Suppressor macrophage (primary cell): ENCODE measurements at regions not wholly inside any gene's neighbourhood (a gene's known extent, or its start where the extent isn't known, plus 50 kb on each side); places are given as distances from the start of the nearest gene placed in this dataset.

ENCODE experiments used
- DNase-seq, 4 experiments: peaks; one replicate each; pipeline ENCODE4 v3.0.0-alpha.2; 2020 to 2022

DNA sequence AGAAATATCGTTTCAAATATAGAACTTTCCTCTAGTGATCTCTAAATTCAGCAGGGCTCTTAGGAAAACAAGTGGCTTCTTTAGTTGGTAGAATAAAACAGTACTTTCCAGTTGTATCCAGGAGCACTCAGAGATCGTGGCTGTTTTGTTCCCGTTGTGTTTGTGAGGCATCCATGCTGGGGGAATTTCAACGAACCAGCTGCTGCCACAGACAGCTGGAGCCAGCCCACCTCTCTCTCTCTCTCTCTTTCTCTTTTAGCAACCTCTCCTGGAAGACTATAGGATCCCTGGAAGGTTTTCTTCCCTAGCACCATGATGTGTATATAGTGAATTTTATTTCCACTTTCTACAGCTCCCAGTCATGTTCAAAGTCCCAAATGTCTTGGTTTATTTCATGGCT, 1116.0 kb upstream of the SEMA6A start:
- DNase-seq: no peak

DNA sequence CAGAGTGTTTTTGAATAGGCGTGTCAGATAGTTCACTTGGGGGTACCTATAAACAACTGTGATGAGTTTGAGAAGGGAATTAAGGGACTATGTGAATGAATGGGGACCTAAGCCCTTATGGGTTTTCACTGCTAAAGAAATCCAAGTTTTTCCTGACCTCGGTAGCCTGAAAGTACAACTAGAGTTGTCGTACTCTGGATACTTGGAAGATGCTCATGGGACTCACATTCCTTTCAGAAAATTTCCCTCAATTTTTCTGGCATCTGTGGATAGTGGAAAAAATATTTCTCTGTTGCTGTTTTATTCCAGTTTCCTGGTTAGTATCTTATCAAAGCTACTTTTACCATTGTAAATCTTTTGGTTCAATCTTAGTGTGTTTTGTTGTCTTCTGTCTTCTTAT, 1112.3 kb upstream of the SEMA6A start:
- DNase-seq: no peak

DNA sequence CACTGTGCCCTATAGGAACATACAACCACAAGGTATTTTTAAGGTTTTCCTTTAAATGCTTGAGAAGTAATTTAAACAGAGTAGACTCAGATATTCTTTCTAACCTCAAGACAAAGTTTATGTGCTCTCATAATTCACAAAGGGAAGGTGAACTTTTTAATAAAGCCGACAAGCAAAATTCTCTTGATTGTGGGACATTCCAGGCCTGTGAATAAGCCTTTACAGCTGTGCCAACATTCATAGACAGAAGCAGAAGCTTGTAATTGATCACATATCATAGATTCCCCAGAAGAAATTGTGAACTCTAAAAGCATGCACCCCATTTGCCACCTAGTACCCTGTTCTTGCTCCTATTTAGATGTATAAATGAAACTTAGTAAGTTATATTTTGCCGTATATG, 1107.8 kb upstream of the SEMA6A start:
- no peak for DNase-seq

DNA sequence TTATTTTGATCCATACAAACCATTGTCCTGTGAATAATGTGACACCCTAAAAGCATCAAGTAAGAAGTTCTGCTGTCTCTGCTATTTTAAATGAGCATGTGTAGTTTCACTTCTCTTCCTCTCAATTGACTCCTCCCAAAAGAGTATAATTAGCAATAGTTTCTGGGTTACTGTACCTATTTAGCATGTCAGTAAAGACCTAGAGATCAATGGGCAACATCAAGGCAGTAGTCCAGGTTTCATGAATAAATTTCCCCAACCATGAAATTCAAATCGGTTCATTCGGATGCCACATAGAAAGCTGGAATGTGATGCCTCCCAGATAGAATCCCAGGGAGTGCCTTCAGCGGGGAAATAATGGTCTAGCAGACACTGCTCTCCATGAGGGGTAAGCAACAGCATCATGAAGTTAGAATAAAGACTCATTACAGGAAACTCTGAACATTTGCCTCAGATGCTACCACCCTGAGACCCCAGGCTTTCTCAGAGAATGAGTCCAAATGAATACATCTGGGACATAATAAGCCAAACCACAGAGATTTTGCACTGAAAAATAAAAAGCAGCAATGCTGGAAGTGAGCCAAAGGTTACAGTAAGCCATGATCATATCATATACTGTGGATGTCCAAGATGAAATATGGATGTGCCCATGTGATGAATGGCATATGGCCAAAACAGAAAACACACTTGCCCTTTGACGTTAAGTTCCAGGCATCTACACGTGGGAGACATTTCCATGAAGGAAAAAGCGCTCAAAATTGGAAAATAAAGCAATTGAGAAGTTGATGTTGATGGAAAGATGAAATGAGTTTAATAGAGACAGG, 1107.0 kb upstream of the SEMA6A start:
- no peak for DNase-seq

DNA sequence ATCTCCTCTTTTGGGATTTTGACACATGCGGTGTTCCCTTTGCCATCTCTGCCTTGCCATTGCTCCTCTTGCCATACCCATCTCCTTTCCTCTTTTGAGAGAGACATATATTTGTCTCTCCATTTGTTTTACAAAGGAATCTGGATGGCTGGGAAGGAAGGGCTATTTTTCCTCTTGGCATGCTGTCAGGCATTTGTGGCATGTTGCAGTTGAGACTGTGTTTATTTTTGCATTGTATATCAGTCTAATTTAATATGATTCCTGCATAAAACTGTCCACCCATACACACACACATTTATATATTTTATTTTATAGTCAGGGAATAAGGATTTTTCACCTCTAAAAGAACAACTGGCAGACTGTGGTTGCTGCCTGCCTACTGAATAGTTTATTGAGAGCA, 1105.8 kb upstream of the SEMA6A start:
- no peak for DNase-seq

DNA sequence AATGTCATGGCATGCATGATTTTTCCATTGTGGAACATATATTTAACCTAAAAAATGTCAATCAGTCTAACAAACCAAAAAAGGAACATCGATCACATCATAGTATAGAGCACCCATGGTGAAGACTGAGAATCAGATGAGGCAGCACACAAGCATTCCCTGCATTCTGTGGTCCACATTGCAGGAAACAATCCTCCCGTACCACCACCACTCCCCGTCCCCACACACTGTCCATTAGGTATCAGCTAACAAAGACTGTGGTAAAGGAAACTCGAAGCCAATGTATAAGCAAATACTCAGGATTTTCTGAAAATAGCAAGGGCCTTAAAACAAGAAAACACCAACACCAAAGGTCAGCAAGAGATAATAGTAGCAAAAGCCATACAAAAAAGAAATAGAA, 1104.4 kb upstream of the SEMA6A start:
- no peak for DNase-seq

DNA sequence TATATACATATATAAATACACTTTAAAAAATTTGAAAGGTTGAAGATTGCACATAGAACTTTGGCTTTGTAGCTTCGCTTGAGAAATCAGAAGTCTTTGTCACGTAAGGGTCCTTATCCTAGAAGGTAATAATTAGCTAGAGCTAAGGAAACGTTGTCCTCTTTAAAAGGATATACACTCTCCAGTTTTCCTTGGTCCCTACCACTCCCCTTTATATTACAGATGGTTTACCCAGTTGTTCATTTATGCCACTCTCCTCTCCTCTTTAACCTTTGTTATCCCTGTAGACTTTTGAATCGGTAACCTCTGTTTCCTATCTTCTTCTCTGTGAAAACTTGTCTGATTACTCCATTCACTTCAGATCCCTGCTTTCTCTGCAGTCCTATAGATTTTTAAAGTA, 1101.0 kb upstream of the SEMA6A start:
- no peak for DNase-seq

DNA sequence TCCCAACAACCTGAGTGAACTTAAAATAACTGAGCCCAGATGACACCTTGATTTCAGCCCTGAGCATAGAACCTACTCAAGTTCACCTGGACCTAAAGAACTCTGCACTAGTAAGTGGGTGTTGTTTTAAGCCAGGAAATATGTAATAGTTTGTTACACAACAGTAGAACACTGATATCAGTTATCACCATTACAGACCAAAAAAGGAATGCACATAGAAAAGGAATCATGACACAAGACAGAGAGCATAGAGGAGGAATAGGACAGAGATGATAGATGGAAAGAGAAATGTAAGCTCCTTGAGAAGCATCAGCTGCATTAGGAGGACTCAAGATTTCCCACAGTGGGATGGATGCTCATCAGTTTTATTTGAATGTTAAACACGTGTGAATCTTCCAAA, 1096.9 kb upstream of the SEMA6A start:
- no peak for DNase-seq

DNA sequence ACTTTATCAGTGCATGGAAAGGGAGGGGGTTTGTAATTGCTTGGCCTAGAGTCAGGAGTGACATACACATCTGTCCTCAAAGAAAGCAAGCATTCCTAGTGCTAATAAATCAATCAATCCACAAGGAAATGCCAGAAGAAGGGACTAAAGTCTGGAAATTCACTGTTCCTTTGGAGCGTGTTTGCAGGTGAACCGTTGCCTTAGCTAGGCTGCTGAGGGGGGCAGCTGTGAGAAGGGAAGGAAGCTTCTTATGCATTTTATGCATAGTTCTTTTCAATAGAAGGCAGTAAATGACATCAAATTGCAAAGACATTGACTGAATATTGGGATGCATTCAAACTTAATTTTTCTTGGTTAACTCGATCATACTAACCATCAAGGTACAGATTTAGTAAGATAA, 1092.5 kb upstream of the SEMA6A start:
- no peak for DNase-seq

DNA sequence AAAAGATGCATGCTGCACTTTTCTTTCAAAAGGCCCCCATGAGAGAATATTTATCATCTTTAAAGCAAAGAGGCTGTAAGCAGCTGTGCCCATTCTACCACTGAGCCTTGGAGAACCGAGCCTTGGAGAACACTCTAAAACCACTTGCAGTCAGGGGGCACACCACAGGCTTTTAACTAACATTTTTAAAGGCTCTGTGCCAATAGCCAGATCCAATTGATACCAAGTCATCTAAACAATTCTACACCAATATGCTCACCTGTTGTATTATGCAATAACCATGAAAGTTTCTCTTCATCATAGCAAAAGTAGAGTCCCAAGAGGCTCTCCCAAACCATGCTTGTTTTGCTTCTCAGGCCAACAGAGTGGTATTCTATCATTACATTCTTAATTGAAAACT, 1090.5 kb upstream of the SEMA6A start:
- no peak for DNase-seq

DNA sequence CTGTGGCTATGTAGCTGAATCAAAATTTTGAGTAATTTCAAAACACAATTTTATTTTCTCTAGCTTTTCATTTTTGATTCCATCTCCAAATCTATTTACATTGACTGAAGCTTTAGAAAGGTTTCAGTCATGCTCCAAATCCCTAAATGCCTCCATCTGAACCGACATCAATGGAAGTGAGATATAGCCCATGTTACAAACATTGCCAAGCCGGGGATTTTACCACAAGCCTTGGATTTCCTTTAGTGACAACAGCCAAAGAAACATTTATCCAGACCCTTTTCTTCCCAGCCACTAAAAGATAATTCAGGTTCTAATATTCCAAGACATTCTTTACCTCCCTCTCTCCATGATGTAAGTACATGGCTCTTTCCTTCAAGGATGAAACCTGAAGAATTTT, 1087.7 kb upstream of the SEMA6A start:
- DNase-seq: no peak

DNA sequence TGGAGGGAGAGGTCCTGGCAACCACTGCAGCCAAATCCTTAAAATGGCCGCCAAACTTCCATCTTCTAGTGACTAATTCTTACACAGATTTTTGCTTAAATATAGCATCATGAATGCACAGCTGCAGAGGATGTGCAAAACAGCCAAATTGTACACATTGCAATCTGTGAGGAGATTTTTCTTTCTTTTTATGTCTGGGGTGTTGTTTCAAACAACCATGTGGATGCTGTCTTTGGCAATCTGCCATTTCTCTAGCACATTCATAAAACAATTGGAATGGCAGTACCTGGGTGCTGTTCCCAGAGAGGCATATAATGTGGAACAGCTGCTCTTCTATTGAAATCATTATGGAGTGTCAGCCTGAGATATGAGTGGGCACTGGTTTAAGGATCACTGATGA, 1082.9 kb upstream of the SEMA6A start:
- DNase-seq: no peak

DNA sequence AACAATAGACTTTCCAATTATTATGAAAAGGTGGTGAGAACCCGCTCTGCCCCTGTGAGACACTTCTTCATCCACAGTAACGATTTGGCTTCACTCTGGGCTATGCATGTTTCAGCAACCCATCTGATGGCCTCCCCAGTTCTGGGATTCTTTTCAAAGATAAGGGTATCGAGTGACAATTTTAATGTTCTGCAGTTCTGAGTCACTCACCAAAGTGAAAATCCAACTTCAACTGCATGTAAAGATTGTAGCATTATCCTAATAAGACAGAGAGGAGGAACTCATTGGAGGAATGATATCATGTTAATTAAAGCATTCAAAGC, 1078.3 kb upstream of the SEMA6A start:
- no peak for DNase-seq

DNA sequence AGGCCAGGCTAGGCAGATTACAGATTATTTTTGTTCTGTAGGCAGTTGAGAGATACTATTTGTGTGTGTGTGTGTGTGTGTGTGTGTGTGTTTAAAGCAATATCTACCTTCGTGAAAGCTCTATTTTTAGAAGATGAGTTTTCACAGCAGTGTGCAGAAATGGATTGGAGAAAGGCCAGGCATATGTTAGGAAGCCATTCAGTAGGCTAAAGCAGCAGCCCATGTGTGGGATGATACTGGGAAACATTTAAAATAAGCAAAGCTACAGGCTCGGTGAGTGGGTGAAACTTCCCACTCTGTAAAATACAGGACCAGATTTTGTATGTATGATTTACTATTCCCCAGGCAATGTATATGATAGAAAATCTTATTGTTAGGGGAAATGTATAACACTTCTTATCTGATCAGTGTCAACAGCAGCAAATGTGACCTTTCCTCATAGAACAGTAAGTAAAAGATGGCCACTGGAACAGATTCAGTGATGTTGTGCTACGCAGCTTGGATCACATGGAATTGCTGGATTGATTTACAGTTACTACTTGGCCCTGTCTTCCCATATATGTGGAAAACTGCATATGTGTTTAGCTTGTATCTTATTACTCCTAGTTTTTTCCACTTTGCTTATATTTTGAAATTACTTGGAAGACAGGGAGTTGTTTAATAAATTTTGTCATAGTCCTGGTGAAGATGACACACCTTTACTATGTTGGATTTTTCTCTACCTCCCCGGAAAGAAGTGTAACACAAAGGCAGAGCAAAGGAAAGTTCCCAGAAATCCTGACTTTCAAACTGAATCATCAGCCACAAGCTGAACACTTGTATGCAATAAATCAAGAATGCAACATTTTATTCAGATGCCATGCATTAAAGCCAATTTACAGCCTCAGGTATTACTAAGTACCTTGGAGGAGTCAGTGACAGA, 1077.7 kb upstream of the SEMA6A start:
- no peak for DNase-seq

DNA sequence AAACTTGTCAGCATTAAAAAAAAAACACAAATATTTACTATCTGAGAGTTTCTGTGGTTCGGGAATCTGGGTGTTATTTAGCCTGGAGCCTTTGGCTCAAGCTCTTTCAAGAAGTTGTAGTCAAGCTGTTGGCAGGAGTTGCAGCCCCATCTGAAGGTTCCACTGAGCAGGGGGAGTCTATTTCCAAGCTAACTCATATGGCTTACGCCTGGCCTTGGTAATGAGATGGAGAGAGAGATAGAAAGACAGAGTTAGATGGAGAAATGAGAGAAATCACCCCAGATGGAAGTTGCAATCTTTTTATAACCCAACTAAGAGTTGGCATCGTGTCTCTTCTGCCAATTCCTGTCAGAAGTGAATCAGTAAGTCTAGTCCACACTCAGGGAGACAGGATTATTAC, 1075.2 kb upstream of the SEMA6A start:
- DNase-seq: no peak

DNA sequence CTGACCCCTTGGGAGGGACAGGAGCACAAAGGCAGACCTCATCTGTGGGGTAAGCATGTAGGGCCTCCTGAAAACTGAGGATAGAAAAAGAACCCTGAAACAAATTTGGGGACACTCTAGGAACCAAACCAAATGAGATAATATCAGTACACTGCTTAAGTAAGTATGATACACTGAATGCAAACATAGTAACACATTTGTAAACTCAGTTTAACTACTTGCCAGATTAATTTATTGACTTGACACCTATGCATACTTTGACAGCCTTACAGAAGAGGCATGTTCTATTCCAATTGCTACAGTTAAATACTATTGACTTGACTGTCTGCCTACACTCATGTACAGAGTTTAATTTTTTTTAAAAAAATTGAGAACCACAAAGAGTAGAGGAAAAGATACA, 1070.8 kb upstream of the SEMA6A start:
- DNase-seq: no peak

DNA sequence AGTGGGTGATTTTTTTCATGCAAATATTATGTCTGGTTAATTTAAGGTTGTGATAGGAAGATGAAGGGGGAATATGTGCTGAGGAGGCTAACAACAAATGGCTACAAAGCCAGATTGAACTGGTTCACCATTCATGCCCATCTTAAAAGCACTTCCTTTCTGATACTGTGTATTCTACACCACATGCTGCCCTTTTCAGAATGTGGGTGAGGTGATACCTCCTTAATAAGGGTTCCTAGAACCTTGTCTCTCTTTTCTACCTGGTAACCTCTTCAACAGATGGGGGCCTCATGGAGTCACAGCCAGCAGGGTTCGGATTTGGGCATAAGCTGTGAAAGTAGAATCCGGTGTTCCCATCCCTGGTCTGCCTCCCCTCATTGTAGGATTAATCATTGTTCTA, 1064.0 kb upstream of the SEMA6A start:
- DNase-seq: no peak

DNA sequence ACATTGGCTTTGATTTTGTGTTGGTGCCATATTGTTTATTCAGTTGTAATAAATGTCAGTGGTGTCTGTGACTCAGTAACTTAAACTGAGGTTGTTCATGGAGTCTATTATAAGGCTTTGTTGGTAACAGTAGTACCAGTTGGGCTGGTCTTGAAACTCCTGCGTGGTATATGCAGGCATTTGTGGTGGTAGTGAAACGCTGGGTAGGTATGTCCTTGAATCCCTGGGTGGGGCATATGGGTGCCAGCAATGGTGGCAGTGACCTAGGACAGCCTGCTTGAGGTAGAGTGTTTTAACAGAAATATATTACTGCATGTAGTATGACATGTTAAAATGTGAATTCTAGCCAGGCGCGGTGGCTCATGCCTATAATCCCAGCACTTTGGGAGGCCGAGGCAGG, 1058.5 kb upstream of the SEMA6A start:
- no peak for DNase-seq

DNA sequence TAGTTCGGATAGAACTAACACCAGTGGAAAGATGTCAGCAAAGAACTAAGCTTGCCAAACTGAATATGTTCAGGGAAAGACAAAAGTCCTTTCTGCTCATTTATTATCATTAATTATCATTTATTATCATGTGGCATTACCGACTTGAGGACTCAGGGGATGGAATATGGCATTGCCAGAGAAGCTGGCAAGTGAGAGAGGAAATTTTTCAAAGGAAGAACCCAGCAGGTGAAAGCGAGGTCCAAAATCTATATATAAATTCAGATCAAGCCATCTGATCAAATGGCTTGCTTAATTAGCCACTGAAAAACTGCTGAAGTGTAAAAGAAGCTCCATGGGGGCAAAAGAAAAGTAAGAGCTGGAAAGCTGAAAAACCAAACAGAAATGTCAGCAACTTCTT, 1049.6 kb upstream of the SEMA6A start:
- DNase-seq: no peak

DNA sequence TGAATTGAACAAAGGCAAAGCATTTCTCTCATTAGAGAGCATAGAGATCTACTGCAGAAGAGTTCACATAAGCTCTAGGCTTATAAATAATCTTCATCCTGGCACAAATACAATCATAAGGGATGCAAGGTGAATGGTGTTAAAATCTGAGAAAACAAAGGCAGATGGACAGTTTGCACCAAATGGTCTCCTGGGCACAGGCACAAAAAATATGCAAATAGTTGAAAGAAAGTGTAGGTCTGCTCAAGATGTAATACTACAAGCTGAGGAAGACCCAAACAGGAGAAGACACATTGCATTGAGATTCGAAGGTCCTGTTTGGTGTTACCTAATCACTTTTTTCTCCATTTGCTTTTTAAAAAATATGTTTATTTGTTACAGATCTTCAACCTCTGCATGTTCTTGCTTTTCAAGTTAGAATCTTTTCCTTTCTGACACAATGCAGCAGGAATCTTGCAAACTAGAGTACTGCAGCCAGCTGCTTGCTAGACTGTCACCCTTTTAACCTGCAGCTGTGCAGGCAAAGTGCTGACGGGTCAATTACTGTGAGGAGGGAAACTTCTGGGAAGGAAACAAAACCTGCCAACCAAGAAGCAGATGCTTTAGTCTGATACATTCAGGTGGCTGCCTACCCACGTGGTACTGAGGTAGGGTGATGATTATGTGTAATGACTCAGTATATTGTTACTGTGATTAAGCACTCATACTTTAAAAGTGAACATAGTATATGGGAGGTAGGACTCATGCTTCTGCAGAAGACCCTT, 1048.6 kb upstream of the SEMA6A start:
- no peak for DNase-seq

DNA sequence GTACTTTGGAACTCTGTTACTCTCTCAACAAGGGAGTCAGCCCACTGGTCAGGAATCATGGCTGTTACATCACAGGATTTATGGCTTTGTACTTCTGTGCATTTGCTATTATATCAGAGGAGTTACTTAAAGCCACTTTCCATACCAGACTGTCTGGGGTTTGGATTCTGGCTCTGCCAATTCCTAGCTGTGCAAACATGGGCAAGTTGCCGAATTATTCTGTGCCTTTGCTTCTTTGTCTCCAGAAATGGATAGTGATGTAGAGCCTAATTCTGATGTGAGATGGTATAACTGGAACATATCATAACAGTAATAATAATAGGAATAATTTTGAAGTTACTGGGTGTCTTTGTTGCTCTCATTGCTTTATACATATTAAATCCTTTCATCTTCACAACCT, 1047.3 kb upstream of the SEMA6A start:
- no peak for DNase-seq

DNA sequence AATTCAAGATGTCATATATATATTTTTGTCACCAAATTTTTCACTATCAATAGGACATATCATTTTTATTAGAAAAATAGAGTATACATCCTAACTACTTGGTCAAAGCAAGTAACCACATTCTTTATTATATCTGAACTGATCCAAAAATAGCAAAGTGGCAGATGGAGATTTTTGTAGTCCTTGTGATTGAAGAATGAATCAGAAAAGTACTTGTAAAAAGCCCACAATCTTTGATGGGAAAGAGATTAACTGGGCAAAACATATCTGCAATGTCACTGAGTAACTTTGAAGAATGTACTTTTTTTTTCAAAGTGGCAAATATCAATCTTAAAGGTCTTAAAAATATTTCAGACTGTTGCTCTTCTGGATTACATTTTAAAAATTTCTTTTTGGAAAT, 1040.6 kb upstream of the SEMA6A start:
- no peak for DNase-seq

DNA sequence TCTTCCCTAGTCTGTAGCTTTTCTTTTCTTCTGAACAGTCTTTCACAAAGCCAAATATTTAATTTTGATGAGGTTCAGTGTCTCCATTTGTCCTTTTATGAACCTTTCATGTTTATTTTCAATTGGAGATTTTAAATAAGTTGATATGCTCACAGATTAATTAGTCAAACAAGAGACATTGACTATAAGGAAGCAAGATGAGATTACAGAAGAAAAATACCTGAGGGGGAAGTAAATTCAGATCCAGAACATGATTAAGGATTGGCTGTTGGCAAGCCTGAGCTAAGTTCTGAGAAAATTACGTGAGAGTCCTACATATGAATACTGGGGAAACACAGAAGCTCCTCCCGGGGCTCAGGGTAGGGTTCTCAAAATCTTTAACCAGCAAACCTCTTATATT, 1039.8 kb upstream of the SEMA6A start:
- DNase-seq: no peak

DNA sequence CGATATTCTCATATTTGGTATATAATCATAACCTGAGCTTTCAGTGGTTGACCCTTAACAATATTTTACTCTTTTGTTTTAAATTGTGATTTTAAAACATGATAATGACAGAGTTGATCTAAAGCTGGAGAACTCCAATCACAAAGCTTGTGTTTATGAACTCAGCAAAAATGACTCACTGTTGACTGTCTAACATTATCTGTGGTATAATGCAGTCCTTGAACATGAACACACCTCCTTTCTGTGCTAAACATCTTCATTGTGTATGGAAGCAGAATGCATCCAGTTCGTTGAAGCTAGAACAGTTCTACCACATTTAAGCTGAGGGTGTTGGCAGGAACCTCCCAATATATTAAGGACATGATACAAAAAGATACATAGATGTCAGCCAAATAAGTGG, 1030.2 kb upstream of the SEMA6A start:
- no peak for DNase-seq
